Medulla oblongata (tissue), 1 donor: ENCODE measurements at regions not wholly inside any gene's neighbourhood (a gene's known extent, or its start where the extent isn't known, plus 50 kb on each side); places are given as distances from the start of the nearest gene placed in this dataset.
"Not testable (repeated sequence)": the region's sequence is repeated elsewhere in the genome, so short reads cannot be mapped to it uniquely, and the experiment has no call there.

ENCODE experiments used
- DNase-seq: peaks from one replicate; pipeline ENCODE4 v3.0.0-alpha.2; 2015; ENCODE audit errors: extremely low spot score

DNA sequence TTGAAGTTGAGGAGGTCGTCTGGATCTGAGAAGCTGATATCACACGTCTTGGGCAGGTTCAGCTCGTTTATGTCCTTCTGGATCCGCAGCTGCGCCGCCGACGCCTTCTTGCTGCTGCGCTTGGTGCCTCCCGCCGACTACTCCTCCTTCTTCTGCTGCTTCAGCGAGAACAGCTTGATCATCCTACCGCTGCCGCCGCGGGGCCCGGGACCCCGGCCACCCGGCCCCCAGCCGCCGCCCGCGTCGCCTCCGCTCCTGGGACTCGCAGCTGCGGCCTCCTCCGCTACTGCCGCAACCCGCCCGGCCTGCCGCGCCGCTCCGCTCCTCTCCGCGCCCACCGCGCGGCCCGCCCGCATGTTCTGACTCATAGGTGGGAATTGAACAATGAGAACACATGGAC is 1710.6 kb downstream of the TP53TG3F start:
- not testable (repeated sequence) for DNase-seq

DNA sequence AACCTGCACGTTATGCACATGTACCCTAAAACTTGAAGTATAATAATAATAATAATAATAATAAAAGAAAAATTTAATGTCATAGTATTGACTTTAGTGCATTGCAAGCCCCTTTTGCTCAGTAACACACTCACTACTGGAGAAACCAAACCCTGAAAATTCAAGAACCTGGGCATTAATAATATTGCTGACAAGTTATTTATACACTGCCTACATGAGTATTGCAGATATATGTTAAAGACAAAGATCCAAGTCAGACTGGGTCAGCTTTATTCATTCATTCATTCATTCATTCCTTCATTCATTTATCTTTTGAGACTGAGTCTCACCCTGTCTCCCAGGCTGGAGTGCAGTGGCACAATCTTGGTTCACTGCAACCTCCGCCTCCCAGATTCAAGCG is 1711.2 kb downstream of the TP53TG3F start:
- DNase-seq = no peak

DNA sequence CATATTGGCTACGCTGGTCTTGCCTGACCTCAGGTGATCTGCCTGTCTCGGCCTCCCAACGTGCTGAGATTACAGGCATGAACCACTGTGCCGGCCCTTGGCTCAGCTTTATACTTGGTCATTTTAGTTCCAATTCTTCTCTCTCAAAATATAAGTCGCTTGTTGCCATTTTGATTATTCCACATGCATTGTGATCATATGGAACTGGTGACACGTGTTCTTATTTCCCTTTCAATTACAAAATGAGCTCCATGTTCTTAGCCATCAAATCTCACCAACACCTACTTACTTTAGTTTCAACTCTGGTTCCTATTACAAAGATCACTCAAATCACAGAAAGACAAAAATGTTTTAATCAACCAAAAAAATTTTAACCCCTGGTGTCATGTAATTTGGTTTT is 1711.7 kb downstream of the TP53TG3F start:
- DNase-seq = no peak

DNA sequence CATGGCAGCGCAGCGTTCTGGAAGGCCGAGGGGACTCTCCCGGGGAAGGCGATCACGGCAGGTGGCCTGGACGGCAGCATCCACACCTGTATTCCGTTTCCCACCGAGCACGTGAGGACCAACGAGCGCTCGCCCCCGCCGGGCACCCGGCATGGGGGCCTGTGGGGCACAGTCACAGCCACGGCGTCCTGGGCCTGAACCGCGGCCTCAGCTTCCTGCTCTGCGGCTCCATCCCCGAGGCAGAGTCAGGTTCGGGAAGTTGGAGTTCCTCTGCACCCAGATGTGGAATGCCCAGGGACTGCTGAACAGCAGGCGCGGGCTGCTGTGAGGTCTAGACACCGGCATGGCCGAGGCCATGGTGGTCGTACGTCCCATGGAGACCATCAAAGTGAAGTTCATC is 1713.9 kb downstream of the TP53TG3F start:
- DNase-seq = no peak

DNA sequence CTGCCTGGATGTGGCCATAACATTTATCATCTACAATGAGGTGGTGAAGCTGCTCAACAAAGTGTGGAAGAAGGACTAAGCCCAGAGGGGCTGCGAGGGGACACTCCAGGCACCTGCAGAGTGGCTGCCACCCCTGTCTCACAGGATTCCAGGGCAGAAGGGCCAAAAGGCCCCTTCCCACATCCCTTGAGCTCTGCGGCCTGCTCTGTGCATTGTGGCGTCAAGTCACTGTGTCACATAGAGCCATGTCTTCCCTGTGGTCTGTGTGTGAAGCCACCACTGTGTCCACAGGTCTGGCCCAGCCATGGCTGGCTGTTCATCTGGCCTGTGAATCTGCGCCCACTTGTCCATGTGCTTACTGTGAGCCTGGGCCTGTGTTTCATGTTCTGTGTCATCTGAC is 1714.6 kb downstream of the TP53TG3F start:
- no peak for DNase-seq

DNA sequence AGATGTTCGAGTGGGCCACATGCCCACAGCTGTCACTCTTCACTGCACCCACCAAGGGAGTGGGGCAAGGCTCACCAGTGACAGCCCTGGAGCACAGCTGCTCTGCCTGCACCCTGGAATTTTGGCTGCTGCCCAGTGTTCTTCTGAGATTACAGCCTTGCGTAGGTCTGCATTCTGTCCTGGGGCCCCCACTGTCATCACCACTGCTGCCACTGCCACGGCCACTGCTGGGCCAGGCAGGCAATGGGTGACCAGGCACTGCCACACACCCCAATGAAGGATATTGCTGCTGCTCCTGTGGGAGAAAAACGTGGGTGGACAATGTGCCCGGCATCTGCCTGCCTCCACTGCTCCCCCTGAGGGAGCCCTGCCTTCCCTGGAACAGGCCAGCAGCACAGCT is 1717.0 kb downstream of the TP53TG3F start:
- DNase-seq = no peak

DNA sequence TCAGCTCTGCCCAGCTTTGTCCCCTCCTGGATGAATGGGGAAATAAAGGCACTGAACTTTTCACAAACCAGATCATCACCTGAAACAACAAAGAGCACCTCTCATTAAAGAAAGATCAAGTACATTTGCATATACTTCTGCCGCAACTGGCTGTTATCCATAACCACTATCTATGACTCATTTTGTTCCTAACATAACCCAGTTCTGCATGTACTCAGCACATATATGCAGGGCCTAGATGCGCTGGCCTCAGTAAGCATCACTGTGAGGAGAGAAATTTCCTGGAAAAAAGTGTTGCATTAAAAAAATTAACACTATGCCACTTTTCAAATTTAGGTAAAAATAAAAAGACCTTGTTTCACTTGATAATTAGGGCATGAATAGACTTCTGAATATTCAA is 1718.4 kb downstream of the TP53TG3F start:
- no peak for DNase-seq

DNA sequence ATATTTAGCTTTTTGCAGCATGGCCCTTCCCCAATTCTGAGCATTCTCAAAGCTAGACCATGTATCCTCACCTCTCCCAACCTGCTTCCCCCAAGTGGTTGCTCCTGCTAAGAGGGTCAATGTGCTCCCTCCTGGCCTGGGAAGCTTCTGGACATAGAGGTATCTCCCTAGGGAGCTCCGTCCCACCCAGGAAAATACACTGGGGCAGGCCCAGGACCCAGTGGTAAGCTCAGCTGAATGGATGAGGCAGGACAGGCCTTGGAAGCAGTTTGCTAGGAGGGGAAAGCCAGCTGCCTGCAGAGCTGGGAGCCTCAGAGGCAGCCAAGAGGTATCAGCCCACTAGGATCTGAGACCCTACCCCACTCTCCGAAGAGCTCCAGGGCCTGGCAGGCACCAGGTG is 1721.6 kb downstream of the TP53TG3F start:
- no peak for DNase-seq

DNA sequence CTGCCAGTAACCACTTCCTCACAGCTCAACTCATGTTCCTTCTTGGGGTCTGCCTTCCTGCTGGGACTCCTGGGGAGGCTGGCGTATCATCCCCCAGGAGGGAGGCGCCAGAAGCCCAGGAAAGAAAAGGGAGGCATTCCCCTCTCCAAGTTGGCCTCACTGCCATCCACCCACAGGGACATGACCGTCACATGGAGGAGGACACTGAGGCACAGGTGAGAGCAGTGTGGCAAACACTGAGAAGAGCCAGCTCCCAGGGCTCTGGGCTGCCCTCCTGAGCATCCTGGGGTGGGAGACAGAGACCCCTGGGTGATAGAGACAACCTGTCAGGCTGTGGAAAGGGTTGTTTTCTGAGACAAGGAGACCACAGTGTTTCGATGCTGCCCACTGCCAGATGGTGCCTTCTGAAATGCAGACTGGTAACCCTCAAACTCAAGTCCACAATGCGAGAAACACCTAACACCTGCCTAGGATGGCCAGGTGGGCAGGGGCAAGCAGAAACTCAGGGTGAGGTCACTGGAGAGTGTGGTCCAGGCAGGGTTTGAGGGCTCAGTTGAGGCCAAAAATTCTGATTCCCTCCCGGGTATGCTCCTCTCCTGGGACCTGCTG is 1722.1 kb downstream of the TP53TG3F start:
- no peak for DNase-seq

DNA sequence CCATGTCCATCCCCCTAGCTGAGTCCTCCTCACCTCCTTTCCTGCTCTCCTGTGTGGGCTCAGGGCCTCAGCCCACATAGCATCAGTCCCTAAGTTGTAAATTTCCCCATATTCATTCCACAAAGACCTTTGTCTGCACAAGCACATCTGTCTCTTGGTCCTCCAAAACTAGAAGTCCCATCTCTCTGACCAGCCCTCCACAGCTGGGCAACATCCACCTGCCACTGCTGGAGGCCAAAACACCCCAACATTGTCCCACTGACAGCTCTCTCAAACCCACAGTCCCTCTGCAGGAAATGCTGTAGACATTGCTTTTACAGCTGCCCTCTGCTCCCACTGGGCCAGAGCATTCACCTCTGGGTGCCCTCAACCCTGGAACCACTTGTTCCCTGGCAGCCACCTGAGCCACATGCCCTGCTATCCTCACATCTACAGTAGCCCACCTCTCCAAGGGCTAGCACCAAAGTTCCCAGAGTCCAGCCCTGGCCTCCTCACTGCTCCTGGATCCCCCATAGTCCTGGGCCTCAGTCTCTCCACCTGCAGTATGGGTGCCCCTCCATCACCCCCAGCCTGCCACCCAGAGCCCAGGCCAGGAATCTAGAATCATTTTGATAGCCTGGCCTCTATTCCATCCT is 1722.7 kb downstream of the TP53TG3F start:
- DNase-seq = no peak

DNA sequence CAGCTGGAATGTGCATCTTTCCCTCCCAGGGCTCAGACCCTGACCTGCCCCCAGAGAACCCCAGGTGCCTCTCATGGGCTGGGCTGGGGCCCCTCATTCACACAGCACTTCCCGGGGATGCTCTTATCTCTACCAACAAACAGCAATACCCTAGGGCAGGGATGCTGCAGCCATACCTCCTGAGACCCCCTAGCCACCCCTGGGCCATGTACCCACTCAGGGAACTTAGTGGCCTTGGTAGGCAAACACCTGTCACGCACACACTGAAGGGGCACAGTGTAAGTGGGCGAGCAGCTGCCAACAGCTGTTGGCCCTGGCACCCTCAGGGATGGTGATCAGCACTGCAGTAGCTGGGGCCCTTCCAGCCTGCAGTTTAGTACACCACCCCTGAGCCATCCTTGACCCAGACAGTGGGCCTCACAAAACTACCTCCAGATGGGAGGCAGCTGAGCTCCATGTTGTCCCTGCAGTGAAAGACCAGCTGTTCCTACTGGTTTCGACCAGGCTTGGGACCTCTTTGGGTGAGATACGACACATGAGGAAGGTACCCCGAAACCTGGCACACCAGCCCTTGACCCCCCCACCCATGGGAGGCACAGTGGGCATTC is 1723.6 kb downstream of the TP53TG3F start:
- no peak for DNase-seq

DNA sequence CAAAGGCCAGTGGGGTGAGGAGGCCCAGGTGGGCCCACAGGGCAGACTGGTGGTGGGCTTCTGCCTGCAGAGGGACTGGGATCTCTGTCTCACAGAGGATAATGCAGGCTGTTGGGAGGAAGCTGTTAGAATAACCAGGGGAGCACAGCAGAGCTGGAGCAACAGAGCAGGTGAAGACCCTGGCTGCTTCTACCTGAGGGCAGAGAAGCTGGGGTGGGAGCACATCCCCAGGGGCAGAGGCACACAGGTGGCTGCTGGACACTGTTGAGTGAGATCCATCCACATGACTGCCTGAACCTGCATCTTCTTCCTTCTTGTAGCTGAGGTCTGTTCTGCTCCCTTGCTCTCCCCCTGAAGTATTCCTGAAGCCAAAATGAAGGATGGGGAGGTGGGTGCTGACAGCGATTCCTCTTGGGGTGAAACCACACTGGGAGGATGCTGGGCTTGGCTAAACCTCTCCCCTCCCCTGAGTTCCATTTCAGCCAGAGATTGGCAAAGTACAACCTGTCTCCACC is 1725.0 kb downstream of the TP53TG3F start:
- DNase-seq = no peak

DNA sequence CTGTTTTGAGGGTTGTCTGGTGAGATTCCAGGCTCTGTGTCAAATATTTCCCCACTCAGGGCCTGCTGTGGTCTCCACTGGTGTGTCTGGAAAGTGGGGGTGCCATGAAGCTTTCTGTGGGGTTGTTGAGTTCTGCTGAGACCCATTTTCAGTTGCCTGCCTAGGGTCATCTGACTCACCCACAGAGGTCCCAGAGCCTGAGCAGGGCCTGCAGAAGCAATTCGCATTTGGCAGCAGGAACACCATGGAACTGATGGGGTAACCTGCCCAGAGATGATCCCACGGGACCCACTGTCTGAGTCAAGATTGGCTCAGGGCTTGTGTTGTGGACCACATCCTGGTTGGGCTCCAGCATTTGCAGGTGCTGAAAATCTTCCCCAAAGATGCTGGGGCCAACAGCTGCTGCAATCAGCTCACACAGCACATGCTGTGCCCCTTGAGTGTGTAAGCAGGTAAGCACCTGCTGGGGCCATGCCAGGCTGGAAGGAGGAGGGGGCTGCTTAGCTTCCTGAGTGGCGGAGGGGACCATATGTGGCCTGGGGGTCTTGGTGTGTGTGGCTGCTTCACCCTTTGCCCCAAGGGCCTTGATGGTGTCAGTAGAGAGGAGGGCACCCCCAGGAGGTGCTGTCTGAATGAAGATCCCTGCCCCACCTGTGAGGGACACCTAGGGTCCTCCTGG is 1726.1 kb downstream of the TP53TG3F start:
- no peak for DNase-seq

DNA sequence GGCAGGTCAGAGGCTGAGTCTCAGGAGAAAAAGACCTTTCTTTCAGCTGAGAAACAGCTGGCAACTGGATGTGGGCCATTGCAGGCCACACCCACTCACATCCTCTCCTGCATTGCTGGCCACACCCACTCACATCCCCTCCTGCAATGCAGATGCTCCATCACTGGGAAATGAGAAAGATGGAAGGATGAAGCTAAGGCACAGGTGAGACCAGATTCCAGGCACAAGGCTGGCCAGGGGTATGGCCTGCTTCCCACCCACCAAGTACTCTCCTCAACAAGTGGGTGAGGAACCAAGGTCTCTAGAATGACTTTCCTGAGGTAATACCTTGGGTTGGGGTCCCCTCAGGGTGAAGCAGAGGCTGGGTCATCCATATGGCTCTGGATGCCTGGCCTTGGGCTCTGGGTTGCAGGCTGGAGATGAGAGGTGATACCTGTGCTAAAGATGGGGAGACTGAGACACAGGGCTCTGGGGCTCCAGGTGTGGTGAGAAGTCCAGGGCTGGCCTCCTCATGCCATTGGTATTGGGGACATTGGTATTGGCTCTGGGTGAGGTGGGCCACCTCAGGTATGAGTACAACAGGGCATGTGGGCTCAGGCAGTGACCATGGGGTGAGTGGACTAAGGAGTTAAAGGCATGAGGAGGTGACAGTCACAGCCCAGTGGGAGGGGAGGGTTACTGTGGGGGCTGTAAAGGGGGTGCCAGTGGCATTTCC is 1726.8 kb downstream of the TP53TG3F start:
- DNase-seq = no peak

DNA sequence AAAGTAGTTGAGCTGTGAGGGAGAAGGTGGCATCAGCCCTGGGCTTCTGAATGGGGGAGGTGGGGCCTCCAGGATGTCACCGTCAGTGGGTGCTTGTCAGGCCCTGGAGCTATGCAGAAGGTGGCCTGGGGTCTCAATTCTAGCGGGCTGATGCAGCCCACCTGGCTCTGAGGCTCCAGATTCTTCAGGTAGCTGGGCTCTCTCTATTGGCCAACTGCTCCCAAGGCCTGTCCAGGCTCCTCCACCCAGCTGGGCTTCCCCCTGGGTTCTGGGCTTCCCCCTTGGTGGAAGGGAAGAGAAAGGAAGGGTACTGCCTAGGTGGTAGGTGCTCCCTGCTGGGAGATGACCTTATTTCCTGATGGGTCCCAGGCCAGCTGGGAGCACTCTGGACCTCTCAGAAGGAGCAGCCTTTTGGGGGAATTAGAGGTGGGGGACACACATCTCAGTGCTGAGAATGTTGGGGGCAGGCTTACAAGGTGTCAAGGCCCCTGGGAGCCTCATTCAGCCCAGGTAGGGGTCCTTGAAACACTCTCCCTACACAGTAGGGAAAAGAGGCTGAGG is 1728.3 kb downstream of the TP53TG3F start:
- DNase-seq = no peak

DNA sequence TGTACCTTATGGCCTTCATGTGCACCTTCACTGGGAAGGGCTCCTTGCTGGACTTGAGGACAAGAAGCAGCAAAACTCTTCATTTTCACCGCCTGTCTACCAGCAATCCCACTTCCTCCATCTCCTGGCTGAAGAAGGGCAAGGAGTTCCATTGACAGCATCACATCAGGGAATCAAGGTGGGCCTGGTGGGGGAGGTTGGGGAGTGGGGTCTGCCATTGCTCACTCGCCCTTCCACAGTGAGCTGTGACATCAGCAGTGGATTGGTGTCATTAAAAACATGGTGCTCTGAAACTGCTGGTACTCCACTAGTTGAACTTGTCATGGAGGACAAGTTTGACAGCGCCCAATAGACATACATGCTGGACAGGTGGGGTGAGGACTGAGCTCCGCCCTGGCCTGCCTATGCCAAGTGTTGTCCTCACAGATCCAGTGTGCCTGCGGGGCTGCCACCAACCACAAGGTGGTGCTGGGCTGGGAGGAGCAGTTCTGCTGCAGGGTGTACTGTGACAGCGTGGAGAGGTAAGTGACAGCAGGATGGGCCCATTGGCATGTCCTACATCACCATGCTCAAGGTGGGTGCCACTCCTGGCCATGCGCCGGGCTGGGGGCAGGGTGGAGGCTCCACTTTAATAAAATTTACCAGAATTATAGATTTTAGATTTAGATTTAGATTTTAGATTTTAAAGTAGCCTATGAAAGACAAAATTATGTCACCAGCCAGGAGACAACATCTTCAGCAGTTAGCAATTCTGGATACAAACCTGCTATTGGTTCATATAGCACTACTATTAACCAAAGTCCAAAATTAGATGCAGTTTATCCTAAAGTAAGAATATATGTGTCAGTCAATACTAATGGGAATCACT is 1729.1 kb downstream of the TP53TG3F start:
- peak; percentile 14 for DNase-seq

DNA sequence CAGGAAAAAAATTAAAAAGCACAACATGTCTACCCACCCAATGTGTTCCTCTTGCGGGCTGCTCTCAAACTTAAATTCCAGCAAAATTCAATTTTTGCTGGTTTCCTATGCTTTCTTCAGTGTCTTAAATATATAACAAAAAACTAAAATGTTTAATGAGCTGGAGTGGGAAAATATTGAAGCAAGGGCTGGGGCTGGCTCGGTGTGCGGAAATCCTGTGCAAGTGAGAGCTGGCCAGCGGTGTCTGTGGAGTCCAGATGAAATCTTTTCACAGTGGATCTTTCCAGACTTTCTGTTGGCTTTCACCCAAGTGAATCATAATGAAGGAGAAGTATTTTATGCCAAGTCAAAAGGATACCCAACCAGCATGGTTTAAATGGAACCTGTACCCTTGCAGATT is 1733.6 kb downstream of the TP53TG3F start:
- no peak for DNase-seq

DNA sequence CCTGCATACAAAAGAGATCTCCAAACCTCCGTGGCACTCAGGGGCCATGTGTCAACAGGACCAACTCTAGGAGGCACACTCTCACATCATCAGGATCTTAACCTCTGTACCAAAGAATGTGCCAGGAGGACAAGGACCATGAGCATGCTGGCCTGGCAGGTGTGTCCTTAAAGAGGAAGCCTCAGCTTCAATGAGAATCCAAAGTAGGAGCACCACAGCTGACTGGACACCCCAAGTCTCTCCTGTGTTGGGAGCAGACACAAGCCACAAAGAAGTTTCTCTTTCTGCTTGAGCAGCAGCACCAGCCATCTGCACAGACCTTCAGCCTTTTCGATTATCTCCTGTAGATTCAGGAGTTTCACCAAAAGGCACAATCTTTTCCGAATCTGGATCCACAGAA is 1734.5 kb downstream of the TP53TG3F start:
- DNase-seq = no peak

DNA sequence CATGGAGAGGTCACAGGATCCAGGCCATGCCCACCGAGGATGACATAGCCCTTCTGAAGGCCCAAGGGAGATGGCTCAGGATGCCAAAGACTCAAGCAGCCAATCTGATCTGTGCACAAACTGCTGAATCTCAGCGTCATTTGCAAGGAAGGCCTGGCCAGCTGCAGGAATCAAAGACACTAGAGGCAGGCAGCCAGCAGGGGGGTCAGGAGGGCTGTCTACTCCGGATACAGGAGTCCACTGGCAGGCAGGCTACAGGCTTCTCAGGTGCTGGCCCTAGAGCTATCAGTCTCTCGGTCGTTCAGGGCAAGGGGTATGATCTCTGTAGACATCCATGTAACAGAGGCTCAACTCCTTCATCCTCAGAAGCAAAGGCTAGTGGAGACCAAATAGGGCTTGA is 1735.3 kb downstream of the TP53TG3F start:
- no peak for DNase-seq

DNA sequence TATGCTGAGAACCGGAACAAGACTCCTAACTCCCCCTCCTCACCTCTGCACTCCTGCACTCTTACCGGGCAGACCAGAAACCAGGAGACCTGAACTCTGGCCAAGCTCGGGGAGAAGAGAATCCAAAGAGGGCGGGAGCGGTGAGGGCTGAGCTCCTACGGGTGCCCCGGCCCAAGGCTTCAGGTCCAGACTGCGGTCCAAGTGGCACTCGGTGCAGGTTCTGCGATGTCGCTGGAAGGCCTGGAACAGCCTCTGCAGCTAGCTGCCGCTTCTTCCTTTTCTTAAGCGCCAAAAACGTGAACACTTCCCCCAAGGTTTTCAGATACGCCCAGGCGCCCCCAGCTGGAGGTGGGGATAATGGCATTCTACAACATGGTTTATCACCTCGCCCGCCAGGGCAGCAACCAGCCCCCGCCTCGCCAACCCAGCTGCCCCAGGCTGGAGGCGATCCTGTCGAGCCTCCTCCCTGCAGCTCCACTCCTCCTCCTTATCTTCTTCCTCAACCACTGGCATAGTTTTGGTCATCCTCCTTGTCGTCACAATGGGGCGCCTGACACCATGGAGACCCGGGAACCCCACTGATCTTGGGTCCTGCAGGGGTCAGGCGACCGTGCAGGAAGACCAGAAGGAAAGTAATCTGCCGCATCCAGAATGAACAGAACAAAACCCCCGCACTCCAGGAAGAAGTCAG is 1735.9 kb downstream of the TP53TG3F start:
- DNase-seq = no peak
